GM12872 (cell line): ENCODE measurements at regions not wholly inside any gene's neighbourhood (a gene's known extent, or its start where the extent isn't known, plus 50 kb on each side); places are given as distances from the start of the nearest gene placed in this dataset.

Experiments used
- CTCF ChIP-seq: IDR thresholded peaks from 3 replicates; pipeline ENCODE4 v1.5.1; 2011; ENCODE audit warnings: low read depth, mild to moderate bottlenecking, low read length, moderate library complexity; ENCODE audit not compliant: insufficient read depth

- TF ChIP-seq CTCF, result no peak
Measured at GRCh38 chr7:153696242-153696641, 356.0 kb upstream of the DPP6 start.

- TF ChIP-seq CTCF, result no peak
Measured at GRCh38 chr7:153698046-153698445, 354.2 kb upstream of the DPP6 start.

GRCh38 chr7:153701678-153702077, 350.5 kb upstream of the DPP6 start:
- TF ChIP-seq CTCF, result no peak

- no peak for TF ChIP-seq CTCF
Measured at GRCh38 chr7:153772966-153773365, 279.2 kb upstream of the DPP6 start.

GRCh38 chr7:153808117-153808516, 244.1 kb upstream of the DPP6 start:
- TF ChIP-seq CTCF, result no peak

DNA sequence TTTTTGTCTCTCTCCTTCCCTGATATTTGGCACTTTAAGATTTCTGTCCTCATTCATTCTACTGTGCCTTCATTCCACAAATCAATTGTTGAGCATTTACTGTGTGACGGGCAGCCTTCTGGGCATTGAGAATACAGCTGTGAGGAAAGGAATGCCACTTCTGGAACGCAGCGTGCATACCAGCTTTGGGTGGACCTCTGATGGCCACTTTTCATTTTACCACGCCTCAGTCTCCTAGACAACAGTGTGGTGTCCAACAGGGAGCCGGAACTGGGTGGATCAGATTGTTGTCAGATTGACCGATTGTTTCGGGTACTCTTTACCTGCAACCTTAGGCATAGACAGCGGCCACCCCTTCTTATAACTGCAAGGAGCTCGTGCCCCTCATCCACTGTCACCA, 222.7 kb upstream of the DPP6 start:
- no peak for TF ChIP-seq CTCF

GRCh38 chr7:153832160-153832559, 220.0 kb upstream of the DPP6 start:
- no peak for TF ChIP-seq CTCF

GRCh38 chr7:153835103-153835502, 217.1 kb upstream of the DPP6 start:
- no peak for TF ChIP-seq CTCF
